Glomerular endothelial cell (primary cell): ENCODE measurements at regions not wholly inside any gene's neighbourhood (a gene's known extent, or its start where the extent isn't known, plus 50 kb on each side); places are given as distances from the start of the nearest gene placed in this dataset.

ENCODE experiments used
- DNase-seq: peaks from one replicate; pipeline ENCODE4 v3.0.0-alpha.2; 2011; ENCODE audit warnings: low read depth, low spot score; ENCODE audit errors: extremely low read depth

DNA sequence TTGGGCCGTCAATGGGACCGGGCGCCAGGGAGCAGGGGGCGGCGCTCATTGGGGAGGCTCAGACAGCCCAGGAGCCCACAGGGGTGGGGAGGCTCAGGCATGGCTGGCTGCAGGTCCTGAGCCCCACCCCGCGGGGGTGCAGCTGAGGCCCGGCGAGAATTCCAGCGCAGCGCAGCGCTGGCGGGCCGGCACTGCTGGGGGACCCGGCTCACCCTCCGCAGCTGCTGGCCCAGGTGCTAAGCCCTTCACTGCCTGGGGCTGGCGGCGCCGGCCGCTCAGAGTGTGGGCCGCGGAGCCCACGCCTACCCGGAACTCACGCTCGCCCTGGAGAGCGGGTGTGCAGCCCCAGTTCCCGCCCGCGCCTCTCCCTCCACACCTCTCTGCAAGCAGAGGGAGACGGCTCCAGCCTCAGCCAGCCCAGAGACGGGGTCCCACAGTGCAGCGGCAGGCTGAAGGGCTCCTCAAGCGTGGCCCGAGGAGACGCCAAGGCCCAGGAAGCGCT lies 1227.4 kb downstream of the PCDH17 start:
- DNase-seq, result no peak

- DNase-seq, result no peak
These were observed 1233.7 kb downstream of the PCDH17 start for GRCh38 chr13:58865286-58865685.

DNA sequence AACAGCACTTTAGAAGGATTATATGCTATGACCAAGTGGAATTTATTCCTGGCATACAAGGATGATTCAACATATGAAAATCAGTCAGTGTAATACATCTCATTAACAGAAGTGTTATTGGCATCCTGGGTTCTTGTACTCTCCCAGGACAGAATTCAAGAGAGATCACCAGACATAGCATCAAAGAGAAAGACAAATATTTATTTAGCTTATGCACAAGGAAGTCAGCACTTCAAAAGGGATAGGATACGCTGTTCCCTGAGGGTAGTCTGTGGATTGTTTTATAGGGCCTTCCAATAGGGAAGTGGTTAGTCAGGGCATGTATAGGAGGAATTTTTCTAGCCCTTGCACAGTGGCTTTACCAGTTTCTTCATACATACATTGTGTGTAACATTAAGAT lies 1238.0 kb downstream of the PCDH17 start:
- DNase-seq, result no peak

GRCh38 chr13:58876473-58876872 lies 1244.9 kb downstream of the PCDH17 start:
- no peak for DNase-seq

GRCh38 chr13:58879114-58879513 lies 1247.6 kb downstream of the PCDH17 start:
- no peak for DNase-seq

GRCh38 chr13:58882516-58882915 lies 1251.0 kb downstream of the PCDH17 start:
- DNase-seq, result no peak

- no peak for DNase-seq
These were observed 1251.9 kb downstream of the PCDH17 start for GRCh38 chr13:58883405-58883804.

DNA sequence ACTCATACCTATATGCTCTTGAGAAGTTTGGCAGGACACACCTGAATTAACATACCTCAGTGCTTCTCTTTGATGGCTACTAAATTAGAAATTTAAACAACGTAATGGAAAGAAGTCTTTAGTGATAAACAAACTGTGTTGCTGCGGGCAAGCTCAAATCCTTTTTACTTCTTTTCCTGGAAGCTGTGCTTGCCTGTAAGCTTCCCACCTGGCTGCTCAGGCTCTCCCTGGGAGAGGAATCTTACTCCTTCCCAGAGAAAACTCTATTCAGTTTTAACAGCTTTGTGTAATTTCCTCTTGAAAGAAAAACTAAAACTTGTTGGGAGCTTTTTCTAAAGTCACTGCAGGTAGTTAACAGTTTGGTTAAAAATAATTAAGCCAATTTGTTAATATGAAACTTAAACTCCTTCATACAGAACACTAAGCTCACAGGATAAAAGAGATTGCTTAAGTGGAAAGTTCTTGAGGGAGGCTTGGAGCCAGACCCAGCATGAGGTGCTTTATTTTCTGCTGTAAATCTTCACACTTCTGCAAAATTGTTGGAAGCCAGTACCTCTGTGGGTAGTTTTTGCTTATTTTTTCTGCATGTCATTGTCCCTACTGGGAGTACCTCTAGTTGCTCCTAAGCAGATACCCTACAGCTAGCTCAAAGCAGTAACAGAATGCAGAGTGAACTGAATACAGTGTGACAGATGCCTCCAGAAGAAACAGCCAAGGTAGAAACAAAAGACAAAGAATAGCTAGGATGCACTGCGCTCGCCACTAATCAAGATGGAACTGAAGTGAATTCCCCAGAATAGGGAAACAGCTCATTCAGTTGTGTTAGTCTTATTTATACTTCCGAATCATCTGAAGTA lies 1253.0 kb downstream of the PCDH17 start:
- DNase-seq, result no peak

GRCh38 chr13:58889474-58889873 lies 1257.9 kb downstream of the PCDH17 start:
- no peak for DNase-seq

- no peak for DNase-seq
These were observed 1261.9 kb downstream of the PCDH17 start for GRCh38 chr13:58893396-58893795.

DNA sequence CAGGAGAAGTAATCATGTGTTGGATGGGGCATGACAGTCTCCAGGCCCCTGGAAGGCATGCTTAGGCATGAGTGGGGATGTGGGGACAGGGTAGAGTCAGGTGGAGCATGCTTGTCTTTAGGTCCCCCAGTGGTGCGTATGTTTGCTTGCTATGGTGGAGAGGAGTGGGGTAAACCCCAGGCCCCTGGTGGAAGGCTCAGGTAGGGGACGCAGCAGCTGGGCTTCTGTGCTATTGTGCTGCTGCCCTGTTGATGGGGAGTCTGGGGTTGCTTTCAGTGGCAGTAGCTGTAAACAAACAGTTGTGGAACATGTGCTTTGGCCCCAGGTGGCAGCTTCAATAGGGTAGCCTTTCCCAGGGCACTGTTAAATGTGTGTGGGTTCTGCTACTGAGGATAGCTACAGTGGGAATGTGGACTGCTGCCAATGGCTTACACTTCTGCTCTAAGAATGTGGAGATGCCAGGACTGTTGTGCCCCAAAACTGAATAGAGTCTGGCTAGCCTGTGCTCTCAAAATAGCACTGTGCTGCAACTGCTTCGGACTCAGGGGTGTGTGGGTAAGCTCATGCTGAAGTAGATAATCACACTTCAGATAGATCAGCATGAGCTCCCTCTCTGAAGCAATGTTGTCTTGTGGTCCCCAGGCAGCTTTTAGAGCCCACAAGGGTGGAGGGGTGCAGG lies 1257.3 kb downstream of the DIAPH3 start:
- DNase-seq, result no peak

DNA sequence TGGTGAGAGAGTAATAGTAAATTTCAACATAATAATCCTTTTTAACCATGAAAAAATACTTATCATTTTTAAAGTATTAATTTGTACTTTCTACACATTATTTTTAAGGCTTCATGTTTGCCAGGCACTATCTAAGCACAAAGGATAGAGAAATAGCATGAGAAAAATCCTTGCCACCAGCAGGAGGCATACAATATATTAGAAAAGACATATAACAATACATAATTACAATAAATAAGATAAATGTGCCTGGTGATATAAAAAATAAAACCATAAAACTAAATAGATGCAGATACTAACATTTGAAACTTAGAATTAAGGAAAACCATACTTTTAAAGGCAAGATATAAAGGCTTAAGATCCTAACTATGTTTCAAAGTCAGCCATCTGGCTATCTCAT lies 1256.4 kb downstream of the DIAPH3 start:
- DNase-seq, result no peak

DNA sequence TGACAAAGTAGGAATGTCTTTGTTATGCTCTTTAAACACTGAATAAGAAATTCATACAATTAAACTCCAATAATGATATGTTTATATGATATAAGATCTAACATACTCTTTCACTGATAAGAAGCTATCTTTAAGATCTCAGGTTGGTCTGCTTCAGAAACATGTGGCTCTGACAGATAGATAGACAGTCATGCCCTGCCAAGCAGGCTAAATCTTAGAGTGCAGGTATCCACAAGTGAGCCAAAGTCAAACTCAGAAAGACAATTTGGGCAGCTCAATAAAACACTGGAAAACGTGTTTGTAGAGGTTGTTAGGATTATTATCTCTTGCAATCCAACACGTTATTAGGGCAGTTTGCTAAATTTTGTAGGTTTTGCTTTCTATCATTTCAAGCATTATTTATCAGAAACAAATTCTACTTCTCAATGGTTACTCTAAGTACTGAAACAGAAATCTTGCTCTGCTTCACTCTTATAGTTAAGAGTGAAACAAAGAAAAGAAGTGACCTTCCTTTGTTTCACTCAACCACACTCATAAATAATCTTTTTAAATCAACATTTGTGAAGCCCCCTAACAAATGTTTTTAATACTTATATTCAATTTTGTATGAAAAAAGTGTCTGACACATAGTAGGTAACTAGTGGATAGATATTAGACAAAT lies 1255.6 kb downstream of the DIAPH3 start:
- DNase-seq, result no peak

DNA sequence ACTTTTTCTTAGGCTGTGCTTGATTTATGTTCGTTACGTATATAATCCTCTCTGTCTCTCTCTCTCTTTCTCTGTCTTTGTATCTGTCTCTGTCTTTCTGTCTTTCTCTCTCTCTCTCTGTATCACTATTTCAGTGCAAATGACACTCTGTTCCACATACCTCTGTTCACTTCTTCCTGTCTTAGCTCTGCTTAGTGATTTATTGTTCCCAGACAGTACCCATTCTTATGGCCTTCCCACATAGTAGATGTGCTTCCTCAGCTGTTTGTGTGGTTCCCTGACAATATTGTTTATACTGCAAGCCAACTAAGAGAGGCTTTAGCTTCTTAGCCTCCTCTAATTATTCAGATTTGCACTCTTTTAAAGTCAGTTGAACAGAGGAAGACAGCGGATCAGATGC lies 1244.2 kb downstream of the DIAPH3 start:
- DNase-seq, result no peak

DNA sequence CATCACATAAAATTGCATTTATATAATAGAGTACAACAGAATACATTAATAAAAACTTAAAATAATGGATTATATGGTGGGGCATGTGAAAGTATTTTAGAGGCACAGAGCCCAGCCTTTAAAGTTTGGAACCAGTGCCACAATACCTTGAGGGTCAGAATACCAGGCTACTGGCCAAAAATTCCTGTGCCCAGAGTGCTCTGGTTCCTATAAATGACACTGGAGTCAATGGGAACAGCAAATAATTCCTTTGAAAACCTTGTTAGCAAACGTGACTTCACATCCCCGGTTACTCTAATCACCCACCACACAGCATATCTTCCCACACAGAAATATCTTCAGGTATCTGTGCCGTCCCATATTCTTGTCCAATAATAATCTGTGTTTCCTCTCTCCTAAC lies 1242.6 kb downstream of the DIAPH3 start:
- DNase-seq, result no peak

GRCh38 chr13:58926858-58927257 lies 1236.9 kb downstream of the DIAPH3 start:
- no peak for DNase-seq

DNA sequence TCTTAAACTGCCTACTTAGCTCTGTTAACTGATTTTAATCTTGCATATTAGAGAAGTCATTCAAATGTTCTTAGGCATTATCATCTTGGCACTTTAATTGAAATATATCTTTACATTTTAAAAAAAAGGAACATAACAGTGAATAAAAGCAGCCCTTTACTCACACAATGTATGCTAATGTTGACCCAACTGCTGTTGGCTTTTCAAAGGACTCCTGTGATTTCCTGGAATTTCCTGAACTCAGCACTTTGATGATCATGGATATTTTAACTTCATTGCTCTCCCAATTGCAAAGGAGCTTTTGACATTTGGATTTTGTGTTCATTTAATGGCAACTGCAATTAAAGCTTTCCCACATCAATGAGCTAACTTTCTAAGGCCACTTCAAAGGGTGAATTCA lies 1230.3 kb downstream of the DIAPH3 start:
- DNase-seq, result no peak

DNA sequence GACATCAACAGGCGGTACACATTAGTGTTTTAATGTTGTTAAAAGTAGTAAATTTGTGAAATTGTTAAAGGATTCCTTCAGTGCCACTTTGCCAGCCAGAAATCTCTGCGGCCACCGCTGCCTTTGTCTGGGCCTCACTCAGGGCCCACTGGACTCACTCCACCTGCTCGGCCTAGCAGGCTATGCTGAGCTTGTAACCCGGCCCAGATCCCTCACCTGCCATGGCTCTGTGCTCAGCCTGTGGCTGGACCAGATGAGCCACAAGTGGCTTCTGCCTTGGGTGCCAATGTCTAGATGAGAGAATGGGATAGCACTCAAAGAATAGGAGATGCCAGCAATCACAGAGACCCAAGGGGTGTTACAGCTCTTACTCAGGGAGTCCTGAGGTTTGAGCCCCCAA lies 1228.0 kb downstream of the DIAPH3 start:
- DNase-seq, result no peak

DNA sequence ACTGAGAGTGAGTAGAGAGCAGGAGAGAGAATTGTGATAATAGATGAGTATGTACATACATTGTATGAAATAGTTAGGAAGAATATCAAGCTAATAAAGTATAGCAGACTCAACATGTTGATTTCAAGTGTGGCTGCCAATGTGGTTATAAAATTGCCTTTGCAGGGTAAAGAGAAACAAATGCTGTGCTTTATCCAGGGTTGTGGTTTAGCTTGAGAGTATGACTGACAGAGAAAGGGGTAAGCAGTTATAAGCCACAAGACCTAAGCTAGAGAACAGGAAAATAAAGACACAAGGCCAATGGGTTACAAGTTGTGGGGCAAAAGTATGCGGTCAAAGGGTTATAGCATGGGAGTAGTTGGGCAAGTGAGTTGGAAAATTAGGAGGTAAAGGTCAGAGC lies 1217.5 kb downstream of the DIAPH3 start:
- DNase-seq, result no peak

DNA sequence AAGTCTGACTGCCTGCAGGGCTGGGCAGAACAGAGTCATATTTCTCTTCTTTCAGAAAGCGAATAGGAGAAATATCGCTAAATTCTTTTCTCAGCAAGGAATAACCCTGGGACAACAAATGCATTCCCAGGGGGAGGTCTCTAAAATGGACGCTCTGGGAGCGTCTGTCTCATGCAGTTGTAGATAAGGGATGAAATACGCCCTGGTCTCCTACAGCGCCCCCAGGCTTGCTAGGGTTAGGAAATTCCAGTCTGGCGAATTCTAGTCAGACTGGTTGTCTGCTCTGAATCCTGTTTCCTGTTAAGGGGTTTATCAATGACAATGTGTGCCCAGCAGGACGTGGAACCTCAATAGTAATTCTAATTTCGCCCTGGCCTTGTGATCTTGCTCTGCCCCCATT lies 1214.1 kb downstream of the DIAPH3 start:
- DNase-seq, result no peak

DNA sequence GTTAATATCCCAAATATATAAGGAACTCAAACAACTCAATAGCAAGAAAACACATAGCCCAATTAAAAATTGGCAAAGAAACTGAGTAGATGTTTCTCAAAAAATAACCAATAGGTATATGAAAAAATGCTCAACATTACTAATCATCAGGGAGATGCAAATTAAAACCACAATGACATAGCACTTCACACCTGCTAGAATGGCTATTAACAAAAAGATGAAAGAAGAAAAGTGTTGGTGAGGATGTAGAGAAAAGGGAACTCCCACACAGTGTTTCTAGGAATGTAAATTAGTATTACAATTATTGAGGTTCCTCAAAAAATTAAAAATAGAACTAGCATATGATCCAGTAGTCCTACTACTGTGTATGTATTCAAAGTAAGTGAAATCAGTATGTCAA lies 1212.8 kb downstream of the DIAPH3 start:
- no peak for DNase-seq

- DNase-seq, result no peak
These were observed 1210.1 kb downstream of the DIAPH3 start for GRCh38 chr13:58953638-58954037.
